ENCODE measurements at regions not wholly inside any gene's neighbourhood (a gene's known extent, or its start where the extent isn't known, plus 50 kb on each side); places are given as distances from the start of the nearest gene placed in this dataset.
"Not testable (repeated sequence)": the region's sequence is repeated elsewhere in the genome, so short reads cannot be mapped to it uniquely, and the experiment has no call there.

GRCh38 chr10:2543142-2543886 lies 524.0 kb upstream of the PFKP start:
- no peak for DNase-seq (ENCODE audit: low read depth in 2 of 2)

DNA sequence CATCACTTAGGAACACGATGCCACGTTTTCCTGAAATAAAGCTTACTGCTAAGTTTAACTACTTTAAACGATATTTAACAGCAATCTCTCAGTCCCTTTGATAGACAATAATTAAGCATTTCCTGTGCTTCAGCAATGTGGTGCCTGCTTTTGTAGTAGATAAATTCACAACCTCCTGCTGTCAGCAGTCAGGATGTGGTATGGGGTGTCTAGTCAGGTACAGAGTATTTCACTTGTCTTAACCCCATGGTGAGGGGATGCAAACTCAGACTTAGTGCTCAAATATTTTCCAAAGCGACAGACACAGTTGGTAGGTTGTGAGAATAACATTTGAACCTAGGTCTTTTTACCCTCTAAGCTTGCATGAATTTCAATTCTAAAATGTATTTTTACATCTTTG lies 526.2 kb upstream of the PFKP start:
- DNase-seq (ENCODE audit: low read depth in 2 of 2), result no peak

DNA sequence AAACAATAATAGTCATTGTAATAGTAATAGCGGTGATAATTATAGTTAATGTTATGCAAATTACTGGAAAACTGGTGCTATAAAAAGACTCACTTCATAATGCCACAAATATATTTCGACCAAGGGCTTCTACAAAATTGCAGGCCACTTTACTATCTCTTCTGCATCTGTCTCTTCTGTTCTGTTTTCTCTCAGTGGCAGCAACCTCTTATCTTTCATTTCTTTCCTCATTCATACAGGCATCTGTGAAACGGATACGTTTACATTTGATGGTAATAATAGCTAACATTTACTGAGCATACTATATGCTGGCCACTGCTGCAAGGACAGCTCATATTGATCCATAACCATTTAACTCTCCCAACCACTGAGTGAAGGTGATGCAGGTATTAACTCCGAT lies 537.4 kb upstream of the PFKP start:
- DNase-seq (ENCODE audit: low read depth in 2 of 2), result no peak

- DNase-seq (ENCODE audit: low read depth in 2 of 2), result no peak
These were observed 541.6 kb upstream of the PFKP start for GRCh38 chr10:2525781-2526180.

- DNase-seq (ENCODE audit: low read depth in 2 of 2), result no peak
These were observed 548.2 kb upstream of the PFKP start for GRCh38 chr10:2519139-2519538.

DNA sequence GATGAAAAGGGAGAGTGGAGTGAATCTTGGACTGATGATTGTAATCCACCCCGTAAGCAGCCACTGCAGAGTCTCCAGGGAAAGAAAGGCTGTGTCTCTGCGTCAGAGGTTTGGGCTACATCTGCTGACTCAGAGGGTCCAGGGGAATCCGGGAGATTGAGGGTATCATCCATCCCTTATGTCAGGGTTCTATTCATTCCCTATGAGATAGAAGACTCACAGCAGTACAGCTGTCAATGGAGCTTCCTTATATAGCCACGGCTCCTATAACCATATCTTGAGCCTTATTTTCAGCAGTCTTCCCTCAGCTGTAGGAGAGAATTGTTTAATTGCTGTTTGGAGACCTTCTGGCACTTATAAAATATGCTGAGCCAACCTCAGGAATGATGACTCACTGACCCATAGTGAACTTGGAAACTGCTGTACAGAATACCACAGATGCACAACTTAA lies 558.2 kb upstream of the PFKP start:
- DNase-seq (ENCODE audit: low read depth in 2 of 2), result no peak

DNA sequence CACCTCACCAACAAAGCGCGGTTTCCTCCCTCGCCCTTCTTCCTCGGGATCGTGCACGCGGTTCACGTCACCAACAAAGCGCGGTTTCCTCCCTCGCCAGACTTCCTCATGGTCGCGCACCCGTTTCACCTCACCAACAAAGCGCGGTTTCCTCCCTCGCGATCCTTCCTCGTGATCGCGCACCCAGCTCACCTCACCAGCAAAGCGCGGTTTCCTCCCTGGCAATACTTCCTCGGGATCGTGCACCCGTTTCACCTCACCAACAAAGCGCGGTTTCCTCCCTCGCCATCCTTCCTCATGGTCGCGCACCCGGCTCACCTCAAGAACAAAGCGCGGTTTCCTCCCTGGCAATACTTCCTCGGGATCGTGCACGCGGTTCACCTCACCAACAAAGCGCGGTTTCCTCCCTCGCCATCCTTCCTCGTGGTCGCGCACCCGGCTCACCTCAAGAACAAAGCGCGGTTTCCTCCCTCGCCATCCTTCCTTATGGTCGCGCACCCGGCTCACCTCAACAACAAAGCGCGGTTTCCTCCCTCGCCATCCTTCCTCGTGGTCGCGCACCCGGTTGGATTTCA lies 565.9 kb upstream of the PFKP start:
- not testable (repeated sequence) for DNase-seq (ENCODE audit: low read depth in 2 of 2)

DNA sequence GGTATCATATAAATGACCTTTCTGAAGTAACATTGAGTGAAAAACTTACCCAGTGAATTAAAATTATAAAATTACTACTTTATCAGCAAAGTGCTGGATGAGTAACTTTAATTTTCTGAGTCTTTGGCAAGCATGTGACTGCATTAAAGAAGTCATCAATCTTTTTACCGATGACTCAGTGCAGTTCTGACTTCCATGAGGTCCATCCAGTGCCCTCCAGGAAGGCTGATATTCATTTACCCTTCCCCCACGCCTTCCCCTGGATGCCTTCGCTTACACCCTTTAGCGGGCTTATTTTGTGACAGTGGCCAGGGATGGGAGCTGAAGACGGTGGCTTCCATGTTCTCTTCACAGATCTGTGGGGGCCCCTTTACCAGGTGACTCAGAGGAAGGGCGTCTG lies 572.9 kb upstream of the PFKP start:
- no peak for DNase-seq (ENCODE audit: low read depth in 2 of 2)

DNA sequence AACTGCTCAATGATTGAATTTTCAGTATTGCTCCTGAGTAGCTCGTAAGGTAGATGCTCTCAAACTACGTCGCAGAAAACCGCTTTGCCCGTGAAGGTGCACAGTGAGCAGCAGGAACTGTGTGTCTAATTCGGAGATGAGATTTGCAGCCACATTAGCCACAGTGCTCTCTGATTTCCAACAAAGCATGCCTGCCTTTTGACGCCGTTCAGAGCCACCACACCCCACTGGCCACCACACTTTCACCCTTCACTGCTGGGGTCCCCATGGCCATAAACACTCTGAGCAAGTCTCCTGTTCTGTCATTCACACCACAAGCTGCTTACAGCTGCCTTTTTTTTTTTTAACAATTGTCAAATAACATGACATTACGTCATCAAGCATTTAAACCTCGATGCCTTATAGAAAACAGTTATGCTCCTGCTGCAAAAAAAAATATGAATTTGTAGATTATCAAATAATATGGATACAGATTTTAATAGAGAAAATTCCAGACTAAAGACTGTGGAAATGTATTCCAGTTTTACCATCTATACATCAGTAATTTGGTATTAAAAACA lies 578.8 kb upstream of the PFKP start:
- no peak for DNase-seq (ENCODE audit: low read depth in 2 of 2)

DNA sequence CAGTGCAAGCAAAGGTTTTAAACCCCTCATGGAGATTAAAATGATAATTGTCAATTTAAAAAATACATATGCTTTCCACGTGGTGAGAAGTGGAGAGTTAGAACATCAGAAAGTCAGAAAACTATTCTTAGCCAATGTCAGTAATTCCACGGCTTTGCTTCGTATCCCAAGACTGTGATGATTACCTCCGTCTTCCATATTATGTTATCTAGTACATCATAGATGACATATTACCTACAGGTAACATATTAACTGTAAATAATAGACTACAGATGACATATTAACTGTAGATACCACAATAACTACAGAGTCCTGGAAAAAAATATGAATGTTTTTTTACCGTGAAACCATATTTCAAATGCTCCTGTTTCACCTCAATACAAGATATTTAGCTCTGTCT lies 579.4 kb upstream of the PFKP start:
- no peak for DNase-seq (ENCODE audit: low read depth in 2 of 2)

DNA sequence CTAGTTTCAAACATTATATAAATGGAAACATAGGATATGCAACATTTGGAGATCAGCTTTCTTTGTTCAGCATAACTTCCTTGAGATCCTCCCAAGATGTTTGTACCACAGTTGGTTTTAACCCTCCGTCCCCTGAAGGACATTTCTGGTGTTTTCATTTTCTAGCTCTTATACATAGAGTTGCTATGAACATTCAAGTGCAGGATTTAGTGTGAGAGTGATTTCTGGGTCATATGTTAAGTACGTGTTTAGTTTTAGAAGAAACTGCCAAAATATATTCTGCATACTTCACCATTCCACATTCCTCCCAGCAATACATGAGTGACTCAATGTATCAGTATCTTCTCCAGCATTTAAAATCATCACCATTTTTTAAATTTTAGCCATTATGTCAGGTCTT lies 588.7 kb upstream of the PFKP start:
- DNase-seq (ENCODE audit: low read depth in 2 of 2), result no peak

GRCh38 chr10:2476812-2477553 lies 590.4 kb upstream of the PFKP start:
- no peak for DNase-seq (ENCODE audit: low read depth in 2 of 2)

- no peak for DNase-seq (ENCODE audit: low read depth in 2 of 2)
These were observed 591.0 kb upstream of the PFKP start for GRCh38 chr10:2476218-2476811.

- DNase-seq (ENCODE audit: low read depth in 2 of 2), result no peak
These were observed 591.6 kb upstream of the PFKP start for GRCh38 chr10:2475711-2476217.

DNA sequence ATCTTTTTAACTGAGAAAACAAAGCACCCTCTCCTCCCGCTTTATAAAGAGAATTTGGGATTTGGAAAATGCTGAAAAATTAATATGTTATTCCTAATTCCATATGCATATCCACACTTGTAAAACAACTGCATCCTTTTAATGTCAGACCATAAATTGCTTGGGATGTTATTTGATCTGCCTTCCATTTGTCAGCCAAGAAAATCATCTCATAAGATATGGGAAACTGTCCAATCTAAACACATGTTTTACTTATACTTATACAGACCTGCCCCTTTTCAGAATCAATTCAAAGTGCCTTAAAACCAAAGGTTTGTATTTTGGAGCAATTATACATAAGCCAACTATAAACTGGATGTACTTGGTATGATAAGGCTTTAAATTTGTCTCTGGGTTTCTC lies 595.5 kb upstream of the PFKP start:
- no peak for DNase-seq (ENCODE audit: low read depth in 2 of 2)

- no peak for DNase-seq (ENCODE audit: low read depth in 2 of 2)
These were observed 597.5 kb upstream of the PFKP start for GRCh38 chr10:2469802-2470201.

- DNase-seq (ENCODE audit: low read depth in 2 of 2), result no peak
These were observed 602.9 kb upstream of the PFKP start for GRCh38 chr10:2464483-2464882.

DNA sequence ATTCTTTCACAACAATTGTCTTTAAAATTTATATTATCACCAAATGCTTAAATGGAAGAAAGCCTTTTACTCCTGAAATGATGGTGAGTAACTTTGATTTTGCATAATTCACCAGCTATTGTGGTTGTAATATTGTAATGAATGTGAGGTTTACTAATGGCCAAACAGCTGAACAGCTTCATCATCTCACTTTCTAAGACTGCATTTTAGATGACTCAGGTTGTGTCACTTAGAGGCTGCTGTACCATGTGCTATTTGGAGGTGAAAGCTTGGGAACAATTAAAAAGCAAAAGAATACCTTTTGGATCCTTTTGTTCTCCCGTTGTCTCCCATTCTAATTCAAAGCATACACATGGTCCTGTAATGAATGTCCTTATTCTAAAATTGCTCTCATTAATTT lies 604.0 kb upstream of the PFKP start:
- DNase-seq (ENCODE audit: low read depth in 2 of 2), result no peak

- DNase-seq (ENCODE audit: low read depth in 2 of 2), result no peak
These were observed 604.8 kb upstream of the PFKP start for GRCh38 chr10:2462581-2462980.

DNA sequence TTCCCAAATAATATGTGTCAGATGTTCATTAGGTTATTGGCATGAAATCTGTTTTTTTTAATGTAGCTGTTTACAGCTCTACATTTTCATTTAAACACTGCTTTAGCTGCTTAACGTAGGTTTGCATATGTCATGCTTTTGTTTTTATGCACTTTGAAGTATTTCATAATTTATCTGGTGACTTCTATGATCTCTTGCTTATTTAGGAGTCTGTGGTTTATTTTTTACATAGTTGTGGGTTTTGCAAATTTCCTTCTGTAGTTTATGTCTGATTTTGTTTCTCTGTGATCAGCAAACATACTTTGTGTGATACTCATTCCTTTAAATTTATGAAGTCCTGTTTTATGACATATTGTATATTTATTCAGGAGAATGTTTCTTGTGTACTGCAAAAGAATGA lies 606.5 kb upstream of the PFKP start:
- DNase-seq (ENCODE audit: low read depth in 2 of 2), result no peak

- DNase-seq (ENCODE audit: low read depth in 2 of 2), result no peak
These were observed 607.6 kb upstream of the PFKP start for GRCh38 chr10:2459713-2460112.

DNA sequence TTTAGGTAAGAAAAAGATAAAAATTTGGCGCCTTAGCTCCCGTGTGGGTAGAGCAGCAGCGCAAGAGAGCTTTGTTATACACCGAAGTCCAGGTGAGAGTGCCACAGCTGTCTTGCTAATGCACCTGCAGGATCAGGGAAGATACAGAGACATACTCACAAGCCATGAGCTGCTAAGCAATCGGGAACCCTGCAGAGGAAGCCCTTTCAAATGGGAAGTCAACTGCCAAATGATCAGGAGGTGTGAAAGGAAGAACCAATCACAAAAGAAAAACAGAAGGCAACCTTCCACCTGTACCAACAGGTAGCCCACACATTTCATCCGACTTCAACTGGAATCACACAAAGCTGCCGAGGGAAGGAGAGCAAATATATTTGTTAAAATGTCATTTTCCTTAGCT lies 610.5 kb upstream of the PFKP start:
- no peak for DNase-seq (ENCODE audit: low read depth in 2 of 2)

Measured in activated CD8-positive, alpha-beta memory T cell treated with anti-CD3 and anti-CD28 coated beads for 4 hours (primary cell).